ENCODE measurements at regions not wholly inside any gene's neighbourhood (a gene's known extent, or its start where the extent isn't known, plus 50 kb on each side); places are given as distances from the start of the nearest gene placed in this dataset.

DNA sequence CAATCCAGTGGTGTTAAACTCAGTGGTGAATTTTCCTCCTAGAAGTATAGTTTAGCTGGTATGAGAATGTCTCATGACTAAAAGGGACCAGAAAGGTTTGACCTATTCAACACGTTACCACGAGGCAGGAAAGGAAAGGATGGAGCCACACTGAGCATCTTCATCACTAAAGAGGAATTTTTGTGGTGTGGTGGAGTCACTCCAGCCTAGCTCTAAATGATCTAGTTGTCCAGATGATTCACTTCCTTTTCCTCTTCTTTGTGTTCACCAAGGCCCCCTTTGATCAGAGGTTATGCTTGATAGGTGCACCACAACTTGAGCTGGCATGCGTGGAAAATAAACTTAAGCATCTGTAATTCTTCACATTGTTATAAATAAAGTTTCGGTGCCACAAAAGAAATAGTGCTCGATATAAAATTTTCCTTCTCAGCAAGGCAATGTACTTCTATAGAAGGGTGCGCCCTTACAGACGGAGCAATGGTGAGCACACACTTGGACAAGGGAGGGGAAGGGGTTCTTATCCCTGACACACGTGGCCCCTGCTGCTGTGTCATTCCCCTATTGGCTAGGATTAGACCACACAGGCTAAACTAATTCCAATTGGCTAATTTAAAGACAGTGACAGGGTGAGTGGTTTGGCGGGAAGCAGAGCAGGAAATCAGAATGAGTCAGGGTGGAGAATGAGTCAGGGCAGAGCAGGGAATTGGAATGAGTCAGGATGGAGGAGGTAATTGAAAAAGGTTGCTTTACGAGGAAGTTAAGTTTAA lies 254.6 kb downstream of the HS3ST3A1 start:
- TF ChIP-seq EZH2 (IDR thresholded peaks at IDR 0.05; ENCODE audit: low read length, unreplicated experiment) (no peak), EZH2phosphoT487 (IDR thresholded peaks at IDR 0.05; ENCODE audit: borderline replicate concordance, low read length) (no peak)
- TF ChIP-seq, protein P1, sequence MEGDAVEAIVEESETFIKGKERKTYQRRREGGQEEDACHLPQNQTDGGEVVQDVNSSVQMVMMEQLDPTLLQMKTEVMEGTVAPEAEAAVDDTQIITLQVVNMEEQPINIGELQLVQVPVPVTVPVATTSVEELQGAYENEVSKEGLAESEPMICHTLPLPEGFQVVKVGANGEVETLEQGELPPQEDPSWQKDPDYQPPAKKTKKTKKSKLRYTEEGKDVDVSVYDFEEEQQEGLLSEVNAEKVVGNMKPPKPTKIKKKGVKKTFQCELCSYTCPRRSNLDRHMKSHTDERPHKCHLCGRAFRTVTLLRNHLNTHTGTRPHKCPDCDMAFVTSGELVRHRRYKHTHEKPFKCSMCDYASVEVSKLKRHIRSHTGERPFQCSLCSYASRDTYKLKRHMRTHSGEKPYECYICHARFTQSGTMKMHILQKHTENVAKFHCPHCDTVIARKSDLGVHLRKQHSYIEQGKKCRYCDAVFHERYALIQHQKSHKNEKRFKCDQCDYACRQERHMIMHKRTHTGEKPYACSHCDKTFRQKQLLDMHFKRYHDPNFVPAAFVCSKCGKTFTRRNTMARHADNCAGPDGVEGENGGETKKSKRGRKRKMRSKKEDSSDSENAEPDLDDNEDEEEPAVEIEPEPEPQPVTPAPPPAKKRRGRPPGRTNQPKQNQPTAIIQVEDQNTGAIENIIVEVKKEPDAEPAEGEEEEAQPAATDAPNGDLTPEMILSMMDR (conservative IDR thresholded peaks at IDR 0.05; ENCODE audit: low read depth, low read length): no peak
